ENCODE measurements at regions not wholly inside any gene's neighbourhood (a gene's known extent, or its start where the extent isn't known, plus 50 kb on each side); places are given as distances from the start of the nearest gene placed in this dataset.
A peak's percentile ranks its signal among the peaks of the same experiment; 100 is the strongest.

GRCh38 chr2:215793747-215794595 is 219.4 kb downstream of the MREG start (continued):
- TF ChIP-seq DIDO1 (tag; IDR thresholded peaks at IDR 0.05; ENCODE audit: low read depth) (no peak), CEBPZ (IDR thresholded peaks at IDR 0.05; ENCODE audit: borderline replicate concordance, low read depth, low read length) (no peak), KDM2B (CRISPR knock-in tag; IDR thresholded peaks at IDR 0.05) (no peak), TAF1 (IDR thresholded peaks at IDR 0.05; ENCODE audit: control insufficient read depth, extremely low read depth, insufficient read depth, low read length, severe bottlenecking) (no peak), BHLHE40 (IDR thresholded peaks at IDR 0.05; ENCODE audit: low read length) (no peak), PRMT5 (CRISPR knock-in tag; IDR thresholded peaks at IDR 0.05) (no peak), PHB (CRISPR knock-in tag; IDR thresholded peaks at IDR 0.05) (no peak), ADNP (tag; IDR thresholded peaks at IDR 0.05) (0 out of 2 replicates have a peak, but pooled peaks have one; percentile 40), ELK1 (CRISPR knock-in tag; IDR thresholded peaks at IDR 0.05) (no peak), U2AF2 (optimal IDR thresholded peaks at IDR 0.05; ENCODE audit: low read depth, low read length) (no peak), CEBPB (tag; IDR thresholded peaks at IDR 0.05) (no peak), ELF2 (CRISPR knock-in tag; IDR thresholded peaks at IDR 0.05) (no peak), POLR3A (IDR thresholded peaks at IDR 0.05; ENCODE audit: borderline replicate concordance, extremely low read depth, insufficient read depth, insufficient read length) (no peak), ZNF79 (CRISPR knock-in tag; IDR thresholded peaks at IDR 0.05; ENCODE audit: low read depth) (no peak), GTF3C2 (IDR thresholded peaks at IDR 0.05; ENCODE audit: borderline replicate concordance, extremely low read depth, insufficient read length) (no peak), TSHZ1 (CRISPR knock-in tag; IDR thresholded peaks at IDR 0.05) (no peak)
